ENCODE measurements at regions not wholly inside any gene's neighbourhood (a gene's known extent, or its start where the extent isn't known, plus 50 kb on each side); places are given as distances from the start of the nearest gene placed in this dataset.

DNA sequence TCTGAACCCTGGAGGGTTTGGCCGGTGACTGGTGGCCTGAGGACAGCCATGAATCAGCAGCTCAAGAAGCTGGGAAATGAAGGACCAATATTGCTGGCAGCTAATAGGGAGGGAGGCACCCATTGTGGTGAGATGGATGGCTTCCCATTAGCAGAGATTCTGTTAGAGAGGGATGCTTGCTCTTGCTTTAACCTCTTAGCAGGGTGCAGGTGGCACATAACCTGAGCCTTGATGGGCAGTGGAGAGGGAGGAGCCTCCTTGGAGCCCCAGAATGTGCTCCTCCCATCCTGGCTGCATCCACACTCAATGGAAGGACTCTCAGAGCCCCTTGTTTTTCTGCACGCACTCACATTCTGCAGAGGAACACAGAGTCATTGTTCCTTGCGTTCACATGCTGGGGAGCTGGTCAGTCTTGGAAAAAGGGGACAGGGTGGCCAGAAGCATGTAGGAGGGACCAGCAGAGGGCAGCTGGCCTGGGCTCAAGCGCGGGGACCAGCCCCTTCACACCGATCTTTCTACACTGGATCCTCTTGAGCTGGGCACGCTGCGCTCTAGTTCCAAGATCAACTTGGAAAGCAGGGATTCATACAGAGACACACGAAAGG lies 161.8 kb downstream of the MED10 start:
- H3K4me3 ChIP-seq (ENCODE audit: low read depth, poor library complexity, severe bottlenecking), result no peak overlapping the region
- TF ChIP-seq, protein P1, sequence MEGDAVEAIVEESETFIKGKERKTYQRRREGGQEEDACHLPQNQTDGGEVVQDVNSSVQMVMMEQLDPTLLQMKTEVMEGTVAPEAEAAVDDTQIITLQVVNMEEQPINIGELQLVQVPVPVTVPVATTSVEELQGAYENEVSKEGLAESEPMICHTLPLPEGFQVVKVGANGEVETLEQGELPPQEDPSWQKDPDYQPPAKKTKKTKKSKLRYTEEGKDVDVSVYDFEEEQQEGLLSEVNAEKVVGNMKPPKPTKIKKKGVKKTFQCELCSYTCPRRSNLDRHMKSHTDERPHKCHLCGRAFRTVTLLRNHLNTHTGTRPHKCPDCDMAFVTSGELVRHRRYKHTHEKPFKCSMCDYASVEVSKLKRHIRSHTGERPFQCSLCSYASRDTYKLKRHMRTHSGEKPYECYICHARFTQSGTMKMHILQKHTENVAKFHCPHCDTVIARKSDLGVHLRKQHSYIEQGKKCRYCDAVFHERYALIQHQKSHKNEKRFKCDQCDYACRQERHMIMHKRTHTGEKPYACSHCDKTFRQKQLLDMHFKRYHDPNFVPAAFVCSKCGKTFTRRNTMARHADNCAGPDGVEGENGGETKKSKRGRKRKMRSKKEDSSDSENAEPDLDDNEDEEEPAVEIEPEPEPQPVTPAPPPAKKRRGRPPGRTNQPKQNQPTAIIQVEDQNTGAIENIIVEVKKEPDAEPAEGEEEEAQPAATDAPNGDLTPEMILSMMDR (IDR thresholded peaks at IDR 0.05), result no peak
- no peak for TF ChIP-seq POLR2A (IDR thresholded peaks at IDR 0.05)
- intact Hi-C loops (cut with DNase I; ENCODE audit: low total_unique reads), result no loop called here
- WGBS, 2 donors, result 85 to 88% methylated on average over 9 of the region's 9 CpGs
- no peak for DNase-seq (ENCODE audit: low spot score in 2 of 2)

DNA sequence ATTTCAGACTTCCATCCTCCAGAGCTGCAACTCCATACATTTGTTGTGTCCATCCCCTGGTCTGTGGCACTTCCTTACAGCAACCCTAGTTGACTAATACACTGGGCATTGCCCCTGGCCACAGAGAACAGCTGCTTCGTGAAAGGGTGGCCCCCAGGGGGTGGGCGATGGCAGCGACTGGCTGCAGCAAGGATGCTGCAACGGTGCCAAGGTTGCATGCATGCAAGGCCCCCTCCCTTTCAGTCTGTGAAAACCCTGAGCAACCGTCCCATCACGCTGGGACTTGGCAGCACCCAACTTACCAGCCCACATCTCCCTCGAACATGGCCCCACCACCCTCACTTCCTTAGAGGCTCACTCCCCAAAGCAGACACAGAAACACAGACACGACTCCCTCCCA lies 162.5 kb downstream of the MED10 start:
- TF ChIP-seq, protein P1 (IDR thresholded peaks at IDR 0.05), result no peak
- no peak for TF ChIP-seq POLR2A (IDR thresholded peaks at IDR 0.05)
- intact Hi-C loops (cut with DNase I; ENCODE audit: low total_unique reads), result no loop called here
- no peak for DNase-seq (ENCODE audit: low spot score in 2 of 2)
- 64 to 73% methylated on average over 8 of the region's 8 CpGs for WGBS, 2 donors
- no peak overlapping the region for H3K4me3 ChIP-seq (ENCODE audit: low read depth, poor library complexity, severe bottlenecking)

DNA sequence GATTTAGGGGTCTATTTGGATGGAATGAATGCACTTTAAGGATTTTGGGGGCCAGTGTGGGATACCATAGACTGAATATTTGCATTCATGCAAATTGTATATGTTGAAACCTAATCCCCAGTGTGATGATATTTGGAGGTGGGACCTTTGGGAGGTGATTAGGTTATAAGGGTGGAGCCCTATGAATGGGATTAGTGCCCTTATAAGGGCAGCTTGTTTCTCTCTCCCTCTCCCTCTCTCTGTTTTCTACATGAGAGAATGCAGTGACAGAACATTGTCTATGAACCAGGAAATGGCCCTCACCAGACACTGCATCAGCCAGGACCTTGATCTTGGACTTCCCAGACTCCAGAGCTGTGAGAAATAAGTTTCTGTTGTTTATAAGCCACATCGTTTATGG lies 166.1 kb downstream of the MED10 start:
- no peak for DNase-seq (ENCODE audit: low spot score in 2 of 2)
- no peak overlapping the region for H3K4me3 ChIP-seq (ENCODE audit: low read depth, poor library complexity, severe bottlenecking)
- WGBS, 2 donors, result 88 to 93% methylated on average over 1 of the region's 1 CpG
- TF ChIP-seq, protein P1 (IDR thresholded peaks at IDR 0.05), result no peak
- no peak for TF ChIP-seq POLR2A (IDR thresholded peaks at IDR 0.05)
- intact Hi-C loops (cut with DNase I; ENCODE audit: low total_unique reads), result no loop called here

DNA sequence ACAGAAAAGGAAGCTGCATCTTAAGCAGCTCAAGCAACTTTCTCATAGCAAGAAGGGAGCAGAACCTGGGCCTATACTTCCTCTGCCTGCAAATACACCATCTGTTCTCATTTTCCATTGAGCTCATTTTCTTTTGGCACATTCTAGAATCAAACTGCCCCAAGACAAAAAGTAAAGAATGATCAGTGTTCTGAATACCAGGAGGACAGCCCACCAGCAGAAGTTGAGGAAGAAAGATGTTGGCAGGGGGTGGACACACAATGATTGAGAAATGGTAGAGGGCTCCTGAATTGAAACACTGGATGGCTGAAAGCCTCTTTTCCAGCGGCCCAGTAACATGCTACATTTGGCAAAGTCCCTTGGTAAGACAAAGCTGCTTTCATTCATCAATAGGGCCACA lies 171.8 kb downstream of the MED10 start:
- no peak for DNase-seq (ENCODE audit: low spot score in 2 of 2)
- intact Hi-C loops (cut with DNase I; ENCODE audit: low total_unique reads), result no loop called here
- H3K4me3 ChIP-seq (ENCODE audit: low read depth, poor library complexity, severe bottlenecking), result no peak overlapping the region
- 60 to 65% methylated on average over 1 of the region's 1 CpG for WGBS, 2 donors
- TF ChIP-seq, protein P1 (IDR thresholded peaks at IDR 0.05), result no peak
- TF ChIP-seq POLR2A (IDR thresholded peaks at IDR 0.05), result no peak

DNA sequence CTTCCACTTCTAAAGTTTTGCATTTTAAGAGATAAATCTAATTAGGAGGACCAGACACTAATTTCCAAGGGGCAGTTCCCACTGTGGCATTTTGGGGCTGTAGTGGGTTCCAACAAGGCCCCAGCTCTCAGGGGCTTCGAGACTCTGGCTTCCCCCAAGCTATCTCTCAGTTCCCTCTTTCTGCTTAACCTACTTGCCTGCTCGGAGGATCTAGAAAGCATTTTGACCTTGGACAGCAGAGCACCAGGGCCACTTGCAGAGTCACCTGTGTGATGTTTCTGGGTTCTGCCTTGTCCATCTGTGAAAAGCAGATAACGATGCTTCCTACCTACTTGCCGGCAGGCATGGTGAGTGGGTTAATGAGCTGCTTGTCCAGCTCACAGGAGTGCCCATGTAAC lies 175.4 kb downstream of the MED10 start:
- 75 to 79% methylated on average over 4 of the region's 4 CpGs for WGBS, 2 donors
- intact Hi-C loops (cut with DNase I; ENCODE audit: low total_unique reads), result no loop called here
- no peak for TF ChIP-seq POLR2A (IDR thresholded peaks at IDR 0.05)
- TF ChIP-seq, protein P1 (IDR thresholded peaks at IDR 0.05), result no peak
- no peak overlapping the region for H3K4me3 ChIP-seq (ENCODE audit: low read depth, poor library complexity, severe bottlenecking)
- DNase-seq (ENCODE audit: low spot score in 2 of 2), result no peak
